ENCODE measurements at regions not wholly inside any gene's neighbourhood (a gene's known extent, or its start where the extent isn't known, plus 50 kb on each side); places are given as distances from the start of the nearest gene placed in this dataset.

DNA sequence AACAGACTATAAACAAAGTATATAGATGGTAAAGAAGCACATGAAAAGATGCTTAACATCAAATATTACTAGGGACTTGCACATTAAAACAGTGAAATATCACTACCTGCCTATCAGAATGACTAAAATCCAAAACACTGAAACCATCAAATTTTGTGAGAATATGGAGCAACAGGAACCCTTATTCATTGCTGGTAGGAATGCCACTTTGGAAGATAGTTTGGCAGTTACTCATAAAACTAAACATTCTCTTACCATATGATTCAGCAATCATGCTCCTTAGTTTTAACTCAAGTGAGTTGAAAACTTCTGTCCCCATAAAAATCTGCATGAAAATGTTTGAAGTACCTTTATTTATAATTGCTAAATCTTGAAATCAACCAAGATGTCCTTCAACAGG is 297.6 kb downstream of the DAD1 start:
- TF ChIP-seq, protein P1, sequence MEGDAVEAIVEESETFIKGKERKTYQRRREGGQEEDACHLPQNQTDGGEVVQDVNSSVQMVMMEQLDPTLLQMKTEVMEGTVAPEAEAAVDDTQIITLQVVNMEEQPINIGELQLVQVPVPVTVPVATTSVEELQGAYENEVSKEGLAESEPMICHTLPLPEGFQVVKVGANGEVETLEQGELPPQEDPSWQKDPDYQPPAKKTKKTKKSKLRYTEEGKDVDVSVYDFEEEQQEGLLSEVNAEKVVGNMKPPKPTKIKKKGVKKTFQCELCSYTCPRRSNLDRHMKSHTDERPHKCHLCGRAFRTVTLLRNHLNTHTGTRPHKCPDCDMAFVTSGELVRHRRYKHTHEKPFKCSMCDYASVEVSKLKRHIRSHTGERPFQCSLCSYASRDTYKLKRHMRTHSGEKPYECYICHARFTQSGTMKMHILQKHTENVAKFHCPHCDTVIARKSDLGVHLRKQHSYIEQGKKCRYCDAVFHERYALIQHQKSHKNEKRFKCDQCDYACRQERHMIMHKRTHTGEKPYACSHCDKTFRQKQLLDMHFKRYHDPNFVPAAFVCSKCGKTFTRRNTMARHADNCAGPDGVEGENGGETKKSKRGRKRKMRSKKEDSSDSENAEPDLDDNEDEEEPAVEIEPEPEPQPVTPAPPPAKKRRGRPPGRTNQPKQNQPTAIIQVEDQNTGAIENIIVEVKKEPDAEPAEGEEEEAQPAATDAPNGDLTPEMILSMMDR (IDR thresholded peaks at IDR 0.05) = no peak
- no peak for TF ChIP-seq POLR2A (IDR thresholded peaks at IDR 0.05)
